Ishikawa (cell line): ENCODE measurements at regions not wholly inside any gene's neighbourhood (a gene's known extent, or its start where the extent isn't known, plus 50 kb on each side); places are given as distances from the start of the nearest gene placed in this dataset.

Source experiments
- CREB1 ChIP-seq: IDR thresholded peaks from 2 replicates; pipeline ENCODE4 v1.6.1; 2012; ENCODE audit warnings: low read depth
- EGR1 ChIP-seq: IDR thresholded peaks from 2 replicates; pipeline ENCODE4 v1.6.1; 2012
- EP300 ChIP-seq: IDR thresholded peaks from 2 replicates; pipeline ENCODE4 v1.6.1; 2012; ENCODE audit warnings: borderline replicate concordance
- FOXM1 ChIP-seq: IDR thresholded peaks from 2 replicates; pipeline ENCODE4 v1.6.1; 2012; ENCODE audit warnings: low read depth, borderline replicate concordance
- MAX ChIP-seq: IDR thresholded peaks from 2 replicates; pipeline ENCODE4 v1.6.1; 2012
- NFIC ChIP-seq: IDR thresholded peaks from 2 replicates; pipeline ENCODE4 v1.6.1; 2012
- RAD21 ChIP-seq: IDR thresholded peaks from 2 replicates; pipeline ENCODE4 v1.6.1; 2012; ENCODE audit warnings: low read depth
- REST ChIP-seq: IDR thresholded peaks from 2 replicates; pipeline ENCODE4 v1.6.1; 2012; ENCODE audit warnings: low read depth, mild to moderate bottlenecking
- TCF12 ChIP-seq: IDR thresholded peaks from 2 replicates; pipeline ENCODE4 v1.6.1; 2012; ENCODE audit warnings: low read depth
- TEAD4 ChIP-seq: IDR thresholded peaks from 2 replicates; pipeline ENCODE4 v1.6.1; 2012
- USF1 ChIP-seq: IDR thresholded peaks from 2 replicates; pipeline ENCODE4 v1.6.1; 2012
- YY1 ChIP-seq: IDR thresholded peaks from 2 replicates; pipeline ENCODE4 v1.6.1; 2012; ENCODE audit warnings: low read depth
- ZBTB7A ChIP-seq: IDR thresholded peaks from 2 replicates; pipeline ENCODE4 v1.6.1; 2012; ENCODE audit warnings: low read depth

GRCh38 chr9:78982849-78983248 lies 588.9 kb upstream of the TLE4 start:
- TF ChIP-seq REST (no peak), RAD21 (no peak), TEAD4 (no peak), CREB1 (no peak), EGR1 (no peak), YY1 (no peak), ZBTB7A (no peak), MAX (no peak), USF1 (no peak), FOXM1 (no peak), EP300 (no peak), TCF12 (no peak), NFIC (no peak)
